ENCODE measurements at regions not wholly inside any gene's neighbourhood (a gene's known extent, or its start where the extent isn't known, plus 50 kb on each side); places are given as distances from the start of the nearest gene placed in this dataset.

GRCh38 chr12:118714500-118714899, 266.8 kb upstream of the SRRM4 start:
- no peaks in the 10 kb centered on the region for H3K36me3 Mint-ChIP-seq
- no peak overlapping the region for H3K4me2 ChIP-seq (replicated peaks; ENCODE audit: extremely low read depth, low read length, poor library complexity, severe bottlenecking)

DNA sequence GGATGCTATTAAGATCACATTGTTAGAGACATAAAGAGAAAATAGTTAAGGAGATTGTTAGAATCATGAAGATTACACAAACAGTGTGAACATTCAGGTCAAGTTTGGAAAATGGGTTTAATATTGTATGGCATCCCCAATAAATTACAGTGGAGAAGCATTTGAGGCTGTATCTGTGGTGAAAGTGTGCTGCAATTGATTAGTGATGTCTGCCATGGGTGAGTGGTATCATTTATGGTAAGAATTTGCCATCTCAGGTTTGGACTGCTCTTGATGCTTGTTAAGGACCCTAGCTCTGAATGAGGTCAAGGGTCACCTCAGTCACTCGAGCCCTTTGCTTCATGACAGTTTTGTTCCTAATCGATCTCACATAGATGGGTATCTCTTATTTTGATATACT, 265.7 kb upstream of the SRRM4 start:
- Histone ChIP-seq H3K4me3 (replicated peaks in 1 of 3; ENCODE audit: low read depth in 2 of 3, low read length in 3 of 3) (no peak overlapping the region), H4K20me1 (ENCODE audit: insufficient read depth, low read length) (no peaks in the 10 kb centered on the region), H3K9ac (ENCODE audit: insufficient read depth, low read length, poor library complexity, severe bottlenecking) (no peak overlapping the region), H3K4me2 (replicated peaks; ENCODE audit: extremely low read depth, low read length, poor library complexity, severe bottlenecking) (no peak overlapping the region), H3K79me2 (ENCODE audit: insufficient read depth, low read length) (no peaks in the 10 kb centered on the region), H3K9me3 (replicated peaks in 1 of 2; ENCODE audit: control insufficient read depth in 1 of 2, insufficient read depth in 1 of 2, low read length in 2 of 2) (no peaks in the 10 kb centered on the region), H3K27me3 (ENCODE audit: control insufficient read depth in 2 of 2, insufficient read depth in 2 of 2, low read length in 2 of 2) (no peaks in the 10 kb centered on the region), H3K27ac (ENCODE audit: low read depth in 1 of 2, low read length in 2 of 2) (no peak overlapping the region), H3K36me3 (replicated peaks in 1 of 2; ENCODE audit: control insufficient read depth in 1 of 2, insufficient read depth in 2 of 2, low read length in 2 of 2) (no peaks in the 10 kb centered on the region), H2AFZ (ENCODE audit: insufficient read depth, low read depth, low read length, poor library complexity, severe bottlenecking) (no peak overlapping the region), H3K4me1 (ENCODE audit: control insufficient read depth in 1 of 2, insufficient read depth in 2 of 2, low read length in 2 of 2) (no peaks in the 10 kb centered on the region)
- Mint-ChIP-seq H3K27ac (no peak overlapping the region), H3K9me3 (peaks cover 0 to 2% (median 0%) of the 10 kb centered on the region in 7 donors), H3K4me3 (no peak overlapping the region), H3K36me3 (no peaks in the 10 kb centered on the region), H3K4me1 (no peaks in the 10 kb centered on the region), H3K27me3 (ENCODE audit: low read depth in 3 of 3) (peaks cover 0 to 2% (median 0%) of the 10 kb centered on the region in 3 donors)
- TF ChIP-seq, protein P1, sequence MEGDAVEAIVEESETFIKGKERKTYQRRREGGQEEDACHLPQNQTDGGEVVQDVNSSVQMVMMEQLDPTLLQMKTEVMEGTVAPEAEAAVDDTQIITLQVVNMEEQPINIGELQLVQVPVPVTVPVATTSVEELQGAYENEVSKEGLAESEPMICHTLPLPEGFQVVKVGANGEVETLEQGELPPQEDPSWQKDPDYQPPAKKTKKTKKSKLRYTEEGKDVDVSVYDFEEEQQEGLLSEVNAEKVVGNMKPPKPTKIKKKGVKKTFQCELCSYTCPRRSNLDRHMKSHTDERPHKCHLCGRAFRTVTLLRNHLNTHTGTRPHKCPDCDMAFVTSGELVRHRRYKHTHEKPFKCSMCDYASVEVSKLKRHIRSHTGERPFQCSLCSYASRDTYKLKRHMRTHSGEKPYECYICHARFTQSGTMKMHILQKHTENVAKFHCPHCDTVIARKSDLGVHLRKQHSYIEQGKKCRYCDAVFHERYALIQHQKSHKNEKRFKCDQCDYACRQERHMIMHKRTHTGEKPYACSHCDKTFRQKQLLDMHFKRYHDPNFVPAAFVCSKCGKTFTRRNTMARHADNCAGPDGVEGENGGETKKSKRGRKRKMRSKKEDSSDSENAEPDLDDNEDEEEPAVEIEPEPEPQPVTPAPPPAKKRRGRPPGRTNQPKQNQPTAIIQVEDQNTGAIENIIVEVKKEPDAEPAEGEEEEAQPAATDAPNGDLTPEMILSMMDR (IDR thresholded peaks at IDR 0.05), result no peak
- DNase-seq, result no peak
- no CpG with 5 or more reads among the region's 2 CpGs for WGBS (ENCODE audit: insufficient coverage)
- intact Hi-C loops (cut with micrococcal nuclease), result no loop called here

More at GRCh38 chr12:118714500-118714899, 266.8 kb upstream of the SRRM4 start:
- H3K4me1 ChIP-seq (ENCODE audit: control insufficient read depth in 1 of 2, insufficient read depth in 2 of 2, low read length in 2 of 2), result no peaks in the 10 kb centered on the region
- H3K27ac ChIP-seq (ENCODE audit: low read depth in 1 of 2, low read length in 2 of 2), result no peak overlapping the region
- H3K27me3 Mint-ChIP-seq (ENCODE audit: low read depth in 3 of 3), result peaks cover 0 to 2% (median 0%) of the 10 kb centered on the region in 3 donors
- no peaks in the 10 kb centered on the region for H3K36me3 ChIP-seq (replicated peaks in 1 of 2; ENCODE audit: control insufficient read depth in 1 of 2, insufficient read depth in 2 of 2, low read length in 2 of 2)
- DNase-seq, result no peak
- no peak overlapping the region for H3K9ac ChIP-seq (ENCODE audit: insufficient read depth, low read length, poor library complexity, severe bottlenecking)
- no peak overlapping the region for H3K27ac Mint-ChIP-seq
- H3K9me3 Mint-ChIP-seq, result no peaks in the 10 kb centered on the region
- no peaks in the 10 kb centered on the region for H3K27me3 ChIP-seq (ENCODE audit: control insufficient read depth in 2 of 2, insufficient read depth in 2 of 2, low read length in 2 of 2)
- TF ChIP-seq, protein P1 (IDR thresholded peaks at IDR 0.05), result no peak
- intact Hi-C loops (cut with micrococcal nuclease), result no loop called here
- H3K9me3 ChIP-seq (replicated peaks in 1 of 2; ENCODE audit: control insufficient read depth in 1 of 2, insufficient read depth in 1 of 2, low read length in 2 of 2), result no peaks in the 10 kb centered on the region
- H4K20me1 ChIP-seq (ENCODE audit: insufficient read depth, low read length), result no peaks in the 10 kb centered on the region
- 88% methylated on average over 2 of the region's 4 CpGs for WGBS (ENCODE audit: insufficient coverage)
- no peaks in the 10 kb centered on the region for H3K4me1 Mint-ChIP-seq
- H3K79me2 ChIP-seq (ENCODE audit: insufficient read depth, low read length), result no peaks in the 10 kb centered on the region
- no peak overlapping the region for H3K4me3 Mint-ChIP-seq
- no peak overlapping the region for H2AFZ ChIP-seq (ENCODE audit: insufficient read depth, low read depth, low read length, poor library complexity, severe bottlenecking)
- H3K4me3 ChIP-seq (replicated peaks in 1 of 3; ENCODE audit: low read depth in 2 of 3, low read length in 3 of 3), result no peak overlapping the region
